HepG2 (cell line): ENCODE measurements at regions not wholly inside any gene's neighbourhood (a gene's known extent, or its start where the extent isn't known, plus 50 kb on each side); places are given as distances from the start of the nearest gene placed in this dataset.

Source experiments
- ATAC-seq: fragments of 200-7000 bp; cut with Tn5 transposase; 3 replicates; pipeline ENCODE4 v1.9.1; 2020; ENCODE audit warnings: mild to moderate bottlenecking, moderate library complexity
- BruUV-seq: library from RNA; stranded (reverse); fragments of 400-500 nt; replicated peaks from 2 replicates; lab custom pipeline; 2021; lab: Mats Ljungman, UMichigan
- CTCF ChIA-PET: fragments of 300-600 bp; formaldehyde crosslinking; extraction: SDS; loops from one replicate; lab custom pipeline; 2021; ENCODE audit warnings: low total read pairs, inconsistent platforms, low intra/inter-chr PET ratio; lab: Yijun Ruan, JAX
- POLR2A ChIA-PET: fragments of 350-600 bp; sonication (Branson Sonifier 250); formaldehyde crosslinking; loops from one replicate; lab custom pipeline; 2020; ENCODE audit warnings: antibody characterized with exemption, inconsistent platforms; lab: Yijun Ruan, JAX
- DNase-seq: peaks from one replicate; pipeline ENCODE4 v3.0.0-alpha.2; 2015; ENCODE audit warnings: low spot score
- FAIRE-seq: peaks from 3 replicates; lab custom pipeline; 2011; peaks lifted over from hg19 to GRCh38; lab: Jason Lieb, UNC
- H2AFZ ChIP-seq: one replicate; pipeline ENCODE4 v1.6.1; 2011; ENCODE audit warnings: low read length, inconsistent platforms
- H3K27ac ChIP-seq: fragments of 300-600 bp; 3 replicates; pipeline ENCODE4 v1.8.0; 2011; ENCODE audit warnings: mixed run types, mild to moderate bottlenecking, mixed read lengths, low read length, inconsistent platforms; ENCODE audit not compliant: insufficient read depth; ENCODE audit errors: extremely low read length
- H3K27me3 ChIP-seq, 2 experiments: fragments of 200-600 bp in 1 of 2; 2 replicates in 1 of 2; 3 replicates in 1 of 2; pipeline versions ENCODE4 v1.6.0 to v1.8.0; 2011; ENCODE audit warnings: low read length in 2 of 2, mild to moderate bottlenecking in 2 of 2, moderate library complexity in 2 of 2, inconsistent platforms in 1 of 2; ENCODE audit not compliant: insufficient read depth in 2 of 2, control insufficient read depth in 1 of 2
- H3K36me3 ChIP-seq, 2 experiments: fragments of 200-600 bp in 1 of 2; replicated peaks in 1 of 2; 2 replicates in 1 of 2; 3 replicates in 1 of 2; pipeline versions ENCODE4 v1.5.1 to v1.8.0; 2011; ENCODE audit warnings: low read length in 2 of 2, inconsistent platforms in 1 of 2; ENCODE audit not compliant: insufficient read depth in 2 of 2, control insufficient read depth in 1 of 2
- H3K4me1 ChIP-seq: 2 replicates; pipeline ENCODE4 v1.5.1; 2012; ENCODE audit warnings: low read length, inconsistent platforms; ENCODE audit not compliant: insufficient read depth
- H3K4me2 ChIP-seq: 2 replicates; pipeline ENCODE4 v1.6.0; 2011; ENCODE audit warnings: low read depth, low read length, inconsistent platforms
- H3K4me3 ChIP-seq, 3 experiments: fragments of 200-600 bp in 1 of 3; sonication (generic), shearing (Covaris generic) in 1 of 3; replicated peaks in 1 of 3; 2 replicates each; pipeline ENCODE4 v1.5.1; 2011 to 2016; ENCODE audit warnings: low read length in 3 of 3, inconsistent platforms in 2 of 3, low read depth in 2 of 3, mild to moderate bottlenecking in 2 of 3, control low read depth in 1 of 3, mixed read lengths in 1 of 3; ENCODE audit not compliant: insufficient read depth in 1 of 3
- H3K79me2 ChIP-seq: one replicate; pipeline ENCODE4 v1.6.1; 2011; ENCODE audit warnings: low read length, inconsistent platforms; ENCODE audit not compliant: insufficient read depth
- H3K9ac ChIP-seq: 2 replicates; pipeline ENCODE4 v1.6.0; 2011; ENCODE audit warnings: mild to moderate bottlenecking, low read depth, low read length, inconsistent platforms; ENCODE audit not compliant: insufficient read depth
- H3K9me3 ChIP-seq: 2 replicates; pipeline ENCODE4 v1.5.1; 2012; ENCODE audit warnings: mild to moderate bottlenecking, low read length
- H4K20me1 ChIP-seq: 2 replicates; pipeline ENCODE4 v1.6.0; 2011; ENCODE audit warnings: inconsistent platforms, mild to moderate bottlenecking, low read length, moderate library complexity; ENCODE audit not compliant: insufficient read depth
- GATAD1 ChIP-seq: IDR thresholded peaks from 2 replicates; pipeline ENCODE4 v1.6.1; 2016; ENCODE audit warnings: missing genetic modification reagents, missing compliant biosample characterization
- GPBP1L1 ChIP-seq: sonication (generic); formaldehyde crosslinking; IDR thresholded peaks from 2 replicates; pipeline ENCODE4 v1.5.0; 2020; ENCODE audit warnings: mild to moderate bottlenecking, missing genetic modification reagents
- HINFP ChIP-seq: sonication (generic); formaldehyde crosslinking; IDR thresholded peaks from 2 replicates; pipeline ENCODE4 v1.4.0; 2020; ENCODE audit warnings: low read depth, mild to moderate bottlenecking, missing genetic modification reagents
- MTERF4 ChIP-seq: sonication (generic); formaldehyde crosslinking; IDR thresholded peaks from 2 replicates; pipeline ENCODE4 v1.8.0; 2023; ENCODE audit warnings: mild to moderate bottlenecking, missing genetic modification reagents
- MTF2 ChIP-seq: sonication (generic); formaldehyde crosslinking; IDR thresholded peaks from 2 replicates; pipeline ENCODE4 v1.5.0; 2020; ENCODE audit warnings: missing genetic modification reagents, borderline replicate concordance
- NFYB ChIP-seq: sonication (generic); formaldehyde crosslinking; IDR thresholded peaks from 2 replicates; pipeline ENCODE4 v1.4.0; 2020; ENCODE audit warnings: missing genetic modification reagents
- NR3C1 ChIP-seq: sonication (generic); formaldehyde crosslinking; IDR thresholded peaks from 2 replicates; pipeline ENCODE4 v1.4.0; 2020; ENCODE audit warnings: missing genetic modification reagents
- NRL ChIP-seq: sonication (generic); formaldehyde crosslinking; IDR thresholded peaks from 2 replicates; pipeline ENCODE4 v1.5.0; 2020; ENCODE audit warnings: missing genetic modification reagents, mild to moderate bottlenecking, moderate library complexity, borderline replicate concordance
- REST ChIP-seq, 2 experiments: IDR thresholded peaks; 2 replicates each; pipeline ENCODE4 v1.6.1; 2011 to 2012; ENCODE audit warnings: low read length in 2 of 2, borderline replicate concordance in 1 of 2, low read depth in 1 of 2, mild to moderate bottlenecking in 1 of 2, moderate library complexity in 1 of 2
- SMYD3 ChIP-seq: sonication (generic); formaldehyde crosslinking; IDR thresholded peaks from 2 replicates; pipeline ENCODE4 v1.8.1; 2023; ENCODE audit warnings: mild to moderate bottlenecking, missing genetic modification reagents
- SRSF9 ChIP-seq: fragments of 200-400 bp; formaldehyde crosslinking; IDR thresholded peaks from 2 replicates; pipeline ENCODE4 v1.6.1; 2018; ENCODE audit warnings: borderline replicate concordance, mild to moderate bottlenecking, low read depth, low read length; ENCODE audit not compliant: insufficient read depth, poor library complexity, severe bottlenecking
- TEF ChIP-seq: sonication (generic); formaldehyde crosslinking; IDR thresholded peaks from 2 replicates; pipeline ENCODE4 v1.5.0; 2020; ENCODE audit warnings: missing genetic modification reagents
- TMF1 ChIP-seq: sonication (generic); formaldehyde crosslinking; IDR thresholded peaks from 2 replicates; pipeline ENCODE4 v1.8.1; 2022; ENCODE audit warnings: low read depth, missing genetic modification reagents
- ZFP36L1 ChIP-seq: sonication (generic); formaldehyde crosslinking; IDR thresholded peaks from 2 replicates; pipeline ENCODE4 v1.8.0; 2022; ENCODE audit warnings: mild to moderate bottlenecking, missing genetic modification reagents, moderate library complexity
- ZNF513 ChIP-seq: sonication (generic); formaldehyde crosslinking; conservative IDR thresholded peaks from 2 replicates; pipeline ENCODE4 v1.5.0; 2020; ENCODE audit warnings: missing genetic modification reagents
- WGBS: methylation state at CpG from one replicate; pipeline ENCODE4 v1.1.6; 2017; ENCODE audit warnings: low lambda C conversion rate; 5-methylcytosine and 5-hydroxymethylcytosine counted together
- in situ Hi-C: cut with HindIII; loops from 2 replicates; pipeline ENCODE4 v1.10.0; 2017; ENCODE audit warnings: low pct_unique_long_range_greater_than_20kb; ENCODE audit not compliant: extremely low pct_ligation_motif_present
- intact Hi-C: fragments of 100-400 bp; cut with micrococcal nuclease; formaldehyde crosslinking; loops from one replicate; pipeline ENCODE4 v1.10.0; 2022; ENCODE audit not compliant: unreplicated experiment

- WGBS, result 42% methylated on average over 4 of the region's 17 CpGs
- no peaks in the 10 kb centered on the region for H3K79me2 ChIP-seq
- no peaks in the 10 kb centered on the region for H4K20me1 ChIP-seq
- no peaks in the 10 kb centered on the region for H3K4me1 ChIP-seq
- H2AFZ ChIP-seq, result no peak overlapping the region
- H3K4me2 ChIP-seq, result no peak overlapping the region
- H3K4me3 ChIP-seq, result no peak overlapping the region
- no peaks in the 10 kb centered on the region for H3K36me3 ChIP-seq
- ATAC-seq (no peak), FAIRE-seq (no peak), DNase-seq (no peak)
- in situ Hi-C loops, result no loop called here
- H3K27me3 ChIP-seq, result no peaks in the 10 kb centered on the region
- H3K27ac ChIP-seq, result no peak overlapping the region
- no TSS peak for BruUV-seq
- H3K9ac ChIP-seq, result no peak overlapping the region
- POLR2A ChIA-PET, result no interaction called here
- CTCF ChIA-PET, result no interaction called here
- intact Hi-C loops, result no loop called here
- no peaks in the 10 kb centered on the region for H3K9me3 ChIP-seq
- TF ChIP-seq SRSF9 (no peak), TEF (CRISPR knock-in tag) (no peak), GATAD1 (CRISPR knock-in tag) (no peak), MTF2 (CRISPR knock-in tag) (no peak), SMYD3 (CRISPR knock-in tag) (no peak), NRL (no peak), GPBP1L1 (CRISPR knock-in tag) (no peak), NFYB (CRISPR knock-in tag) (no peak), TMF1 (no peak), HINFP (CRISPR knock-in tag) (no peak), ZFP36L1 (CRISPR knock-in tag) (no peak), ZNF513 (CRISPR knock-in tag) (no peak), NR3C1 (CRISPR knock-in tag) (no peak), REST (IDR thresholded peaks at IDR 0.05; ENCODE audit: borderline replicate concordance in 1 of 2, low read depth in 1 of 2, low read length in 2 of 2) (no peak), MTERF4 (CRISPR knock-in tag) (no peak)
Measured at GRCh38 chr4:133450813-133451212, 301.7 kb downstream of the PCDH10 start.
